Ishikawa (cell line): ENCODE measurements at regions not wholly inside any gene's neighbourhood (a gene's known extent, or its start where the extent isn't known, plus 50 kb on each side); places are given as distances from the start of the nearest gene placed in this dataset.

Source experiments
- CEBPB ChIP-seq: IDR thresholded peaks from 2 replicates; pipeline ENCODE4 v1.6.1; 2012
- CREB1 ChIP-seq: IDR thresholded peaks from 2 replicates; pipeline ENCODE4 v1.6.1; 2012; ENCODE audit warnings: low read depth
- EP300 ChIP-seq: IDR thresholded peaks from 2 replicates; pipeline ENCODE4 v1.6.1; 2012; ENCODE audit warnings: borderline replicate concordance
- FOXM1 ChIP-seq: IDR thresholded peaks from 2 replicates; pipeline ENCODE4 v1.6.1; 2012; ENCODE audit warnings: low read depth, borderline replicate concordance
- MAX ChIP-seq: IDR thresholded peaks from 2 replicates; pipeline ENCODE4 v1.6.1; 2012
- REST ChIP-seq: IDR thresholded peaks from 2 replicates; pipeline ENCODE4 v1.6.1; 2012; ENCODE audit warnings: low read depth, mild to moderate bottlenecking
- TAF1 ChIP-seq: IDR thresholded peaks from 2 replicates; pipeline ENCODE4 v1.6.1; 2012; ENCODE audit warnings: low read depth, mild to moderate bottlenecking
- YY1 ChIP-seq: IDR thresholded peaks from 2 replicates; pipeline ENCODE4 v1.6.1; 2012; ENCODE audit warnings: low read depth

- TF ChIP-seq EP300 (no peak), MAX (no peak), TAF1 (no peak), CREB1 (no peak), YY1 (no peak), CEBPB (no peak), REST (no peak), FOXM1 (no peak)
Measured at GRCh38 chr13:50380905-50381304, 365.7 kb downstream of the KCNRG start.
